HEK293 (cell line): ENCODE measurements at regions not wholly inside any gene's neighbourhood (a gene's known extent, or its start where the extent isn't known, plus 50 kb on each side); places are given as distances from the start of the nearest gene placed in this dataset.

Experiments used
- SCRT2 ChIP-seq: fragments of 450-650 bp; formaldehyde crosslinking; IDR thresholded peaks from 2 replicates; pipeline ENCODE4 v1.5.1; 2016; ENCODE audit warnings: missing biosample characterization, missing genetic modification characterization
- ZNF10 ChIP-seq: fragments of 450-650 bp; formaldehyde crosslinking; IDR thresholded peaks from 2 replicates; pipeline ENCODE4 v1.5.1; 2017; ENCODE audit warnings: missing biosample characterization, missing genetic modification characterization
- ZNF121 ChIP-seq: fragments of 450-650 bp; formaldehyde crosslinking; IDR thresholded peaks from 2 replicates; pipeline ENCODE4 v1.5.1; 2016; ENCODE audit warnings: missing biosample characterization, missing genetic modification characterization
- ZNF169 ChIP-seq: fragments of 450-650 bp; formaldehyde crosslinking; IDR thresholded peaks from 2 replicates; pipeline ENCODE4 v1.5.1; 2016; ENCODE audit warnings: missing biosample characterization, missing genetic modification characterization
- ZNF274 ChIP-seq, 2 experiments: fragments of 200-500 bp in 1 of 2; fragments of 450-650 bp in 1 of 2; sonication (Bioruptor generic) in 1 of 2; formaldehyde crosslinking in 1 of 2; IDR thresholded peaks; 2 replicates each; pipeline versions ENCODE4 v1.5.1 to v1.6.1; 2014 to 2016; ENCODE audit warnings: borderline replicate concordance in 1 of 2, inconsistent platforms in 1 of 2, low read length in 1 of 2, missing biosample characterization in 1 of 2, missing genetic modification characterization in 1 of 2
- ZNF354C ChIP-seq: fragments of 450-650 bp; formaldehyde crosslinking; IDR thresholded peaks from 2 replicates; pipeline ENCODE4 v1.5.1; 2016; ENCODE audit warnings: missing biosample characterization, missing genetic modification characterization, low read depth, borderline replicate concordance
- TF ChIP-seq, protein P1 (sequence below): fragments of 450-650 bp; formaldehyde crosslinking; IDR thresholded peaks from 2 replicates; pipeline ENCODE4 v1.5.1; 2016; ENCODE audit warnings: missing biosample characterization, missing genetic modification characterization
- TF ChIP-seq, protein P2 (sequence below): fragments of 450-650 bp; formaldehyde crosslinking; IDR thresholded peaks from 2 replicates; pipeline ENCODE4 v1.5.1; 2016; ENCODE audit warnings: missing biosample characterization, missing genetic modification characterization
- TF ChIP-seq, protein P3 (sequence below): fragments of 450-650 bp; formaldehyde crosslinking; IDR thresholded peaks from 2 replicates; pipeline ENCODE4 v1.5.1; 2017; ENCODE audit warnings: missing biosample characterization, missing genetic modification characterization
- TF ChIP-seq, protein P4 (sequence below): fragments of 450-650 bp; formaldehyde crosslinking; IDR thresholded peaks from 2 replicates; pipeline ENCODE4 v1.5.1; 2016; ENCODE audit warnings: missing biosample characterization, missing genetic modification characterization, borderline replicate concordance
- TF ChIP-seq, protein P5 (sequence below): fragments of 450-650 bp; formaldehyde crosslinking; IDR thresholded peaks from 2 replicates; pipeline ENCODE4 v1.5.1; 2017; ENCODE audit warnings: missing biosample characterization, mild to moderate bottlenecking, missing genetic modification characterization, moderate library complexity
- TF ChIP-seq, protein P6 (sequence below): fragments of 450-650 bp; formaldehyde crosslinking; optimal IDR thresholded peaks from 2 replicates; pipeline ENCODE3; 2016; ENCODE audit warnings: missing biosample characterization, mild to moderate bottlenecking, missing genetic modification characterization

DNA sequence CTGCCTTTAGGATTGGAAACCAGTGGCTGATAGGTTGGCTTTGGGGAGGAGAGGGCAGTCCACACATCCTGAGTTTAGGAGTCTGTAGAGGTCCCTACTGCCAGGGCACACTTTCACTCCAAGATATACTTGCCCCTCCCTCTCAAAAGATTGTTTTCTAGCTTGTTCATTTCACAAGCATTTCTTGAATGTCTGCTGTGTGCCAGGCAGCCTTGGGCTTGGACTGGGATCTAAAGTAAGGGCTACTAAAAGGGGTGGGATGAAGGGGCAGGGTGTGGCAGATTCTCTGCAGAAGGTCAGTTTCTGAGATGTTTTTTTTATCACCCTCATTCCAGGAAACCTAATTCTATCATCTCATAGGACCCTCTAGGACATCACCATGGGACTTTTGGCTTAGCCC is 272.4 kb downstream of the SKAP2 start:
- TF ChIP-seq ZNF354C (tag by site-specific recombination) = no peak
- no peak for TF ChIP-seq ZNF121
- TF ChIP-seq, protein P1, sequence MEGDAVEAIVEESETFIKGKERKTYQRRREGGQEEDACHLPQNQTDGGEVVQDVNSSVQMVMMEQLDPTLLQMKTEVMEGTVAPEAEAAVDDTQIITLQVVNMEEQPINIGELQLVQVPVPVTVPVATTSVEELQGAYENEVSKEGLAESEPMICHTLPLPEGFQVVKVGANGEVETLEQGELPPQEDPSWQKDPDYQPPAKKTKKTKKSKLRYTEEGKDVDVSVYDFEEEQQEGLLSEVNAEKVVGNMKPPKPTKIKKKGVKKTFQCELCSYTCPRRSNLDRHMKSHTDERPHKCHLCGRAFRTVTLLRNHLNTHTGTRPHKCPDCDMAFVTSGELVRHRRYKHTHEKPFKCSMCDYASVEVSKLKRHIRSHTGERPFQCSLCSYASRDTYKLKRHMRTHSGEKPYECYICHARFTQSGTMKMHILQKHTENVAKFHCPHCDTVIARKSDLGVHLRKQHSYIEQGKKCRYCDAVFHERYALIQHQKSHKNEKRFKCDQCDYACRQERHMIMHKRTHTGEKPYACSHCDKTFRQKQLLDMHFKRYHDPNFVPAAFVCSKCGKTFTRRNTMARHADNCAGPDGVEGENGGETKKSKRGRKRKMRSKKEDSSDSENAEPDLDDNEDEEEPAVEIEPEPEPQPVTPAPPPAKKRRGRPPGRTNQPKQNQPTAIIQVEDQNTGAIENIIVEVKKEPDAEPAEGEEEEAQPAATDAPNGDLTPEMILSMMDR (tag by site-specific recombination) = no peak
- TF ChIP-seq, protein P2, sequence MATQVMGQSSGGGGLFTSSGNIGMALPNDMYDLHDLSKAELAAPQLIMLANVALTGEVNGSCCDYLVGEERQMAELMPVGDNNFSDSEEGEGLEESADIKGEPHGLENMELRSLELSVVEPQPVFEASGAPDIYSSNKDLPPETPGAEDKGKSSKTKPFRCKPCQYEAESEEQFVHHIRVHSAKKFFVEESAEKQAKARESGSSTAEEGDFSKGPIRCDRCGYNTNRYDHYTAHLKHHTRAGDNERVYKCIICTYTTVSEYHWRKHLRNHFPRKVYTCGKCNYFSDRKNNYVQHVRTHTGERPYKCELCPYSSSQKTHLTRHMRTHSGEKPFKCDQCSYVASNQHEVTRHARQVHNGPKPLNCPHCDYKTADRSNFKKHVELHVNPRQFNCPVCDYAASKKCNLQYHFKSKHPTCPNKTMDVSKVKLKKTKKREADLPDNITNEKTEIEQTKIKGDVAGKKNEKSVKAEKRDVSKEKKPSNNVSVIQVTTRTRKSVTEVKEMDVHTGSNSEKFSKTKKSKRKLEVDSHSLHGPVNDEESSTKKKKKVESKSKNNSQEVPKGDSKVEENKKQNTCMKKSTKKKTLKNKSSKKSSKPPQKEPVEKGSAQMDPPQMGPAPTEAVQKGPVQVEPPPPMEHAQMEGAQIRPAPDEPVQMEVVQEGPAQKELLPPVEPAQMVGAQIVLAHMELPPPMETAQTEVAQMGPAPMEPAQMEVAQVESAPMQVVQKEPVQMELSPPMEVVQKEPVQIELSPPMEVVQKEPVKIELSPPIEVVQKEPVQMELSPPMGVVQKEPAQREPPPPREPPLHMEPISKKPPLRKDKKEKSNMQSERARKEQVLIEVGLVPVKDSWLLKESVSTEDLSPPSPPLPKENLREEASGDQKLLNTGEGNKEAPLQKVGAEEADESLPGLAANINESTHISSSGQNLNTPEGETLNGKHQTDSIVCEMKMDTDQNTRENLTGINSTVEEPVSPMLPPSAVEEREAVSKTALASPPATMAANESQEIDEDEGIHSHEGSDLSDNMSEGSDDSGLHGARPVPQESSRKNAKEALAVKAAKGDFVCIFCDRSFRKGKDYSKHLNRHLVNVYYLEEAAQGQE (tag by site-specific recombination) = no peak
- no peak for TF ChIP-seq ZNF274 (IDR thresholded peaks at IDR 0.05; ENCODE audit: low read length)
- no peak for TF ChIP-seq ZNF274 (tag by site-specific recombination; IDR thresholded peaks at IDR 0.05; ENCODE audit: borderline replicate concordance)
- no peak for TF ChIP-seq ZNF169 (tag by site-specific recombination)
- TF ChIP-seq, protein P3, sequence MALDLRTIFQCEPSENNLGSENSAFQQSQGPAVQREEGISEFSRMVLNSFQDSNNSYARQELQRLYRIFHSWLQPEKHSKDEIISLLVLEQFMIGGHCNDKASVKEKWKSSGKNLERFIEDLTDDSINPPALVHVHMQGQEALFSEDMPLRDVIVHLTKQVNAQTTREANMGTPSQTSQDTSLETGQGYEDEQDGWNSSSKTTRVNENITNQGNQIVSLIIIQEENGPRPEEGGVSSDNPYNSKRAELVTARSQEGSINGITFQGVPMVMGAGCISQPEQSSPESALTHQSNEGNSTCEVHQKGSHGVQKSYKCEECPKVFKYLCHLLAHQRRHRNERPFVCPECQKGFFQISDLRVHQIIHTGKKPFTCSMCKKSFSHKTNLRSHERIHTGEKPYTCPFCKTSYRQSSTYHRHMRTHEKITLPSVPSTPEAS = no peak
- no peak for TF ChIP-seq SCRT2 (tag by site-specific recombination)
- TF ChIP-seq, protein P4, sequence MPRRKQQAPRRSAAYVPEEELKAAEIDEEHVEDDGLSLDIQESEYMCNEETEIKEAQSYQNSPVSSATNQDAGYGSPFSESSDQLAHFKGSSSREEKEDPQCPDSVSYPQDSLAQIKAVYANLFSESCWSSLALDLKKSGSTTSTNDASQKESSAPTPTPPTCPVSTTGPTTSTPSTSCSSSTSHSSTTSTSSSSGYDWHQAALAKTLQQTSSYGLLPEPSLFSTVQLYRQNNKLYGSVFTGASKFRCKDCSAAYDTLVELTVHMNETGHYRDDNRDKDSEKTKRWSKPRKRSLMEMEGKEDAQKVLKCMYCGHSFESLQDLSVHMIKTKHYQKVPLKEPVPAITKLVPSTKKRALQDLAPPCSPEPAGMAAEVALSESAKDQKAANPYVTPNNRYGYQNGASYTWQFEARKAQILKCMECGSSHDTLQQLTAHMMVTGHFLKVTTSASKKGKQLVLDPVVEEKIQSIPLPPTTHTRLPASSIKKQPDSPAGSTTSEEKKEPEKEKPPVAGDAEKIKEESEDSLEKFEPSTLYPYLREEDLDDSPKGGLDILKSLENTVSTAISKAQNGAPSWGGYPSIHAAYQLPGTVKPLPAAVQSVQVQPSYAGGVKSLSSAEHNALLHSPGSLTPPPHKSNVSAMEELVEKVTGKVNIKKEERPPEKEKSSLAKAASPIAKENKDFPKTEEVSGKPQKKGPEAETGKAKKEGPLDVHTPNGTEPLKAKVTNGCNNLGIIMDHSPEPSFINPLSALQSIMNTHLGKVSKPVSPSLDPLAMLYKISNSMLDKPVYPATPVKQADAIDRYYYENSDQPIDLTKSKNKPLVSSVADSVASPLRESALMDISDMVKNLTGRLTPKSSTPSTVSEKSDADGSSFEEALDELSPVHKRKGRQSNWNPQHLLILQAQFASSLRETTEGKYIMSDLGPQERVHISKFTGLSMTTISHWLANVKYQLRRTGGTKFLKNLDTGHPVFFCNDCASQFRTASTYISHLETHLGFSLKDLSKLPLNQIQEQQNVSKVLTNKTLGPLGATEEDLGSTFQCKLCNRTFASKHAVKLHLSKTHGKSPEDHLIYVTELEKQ = no peak
- TF ChIP-seq, protein P5, sequence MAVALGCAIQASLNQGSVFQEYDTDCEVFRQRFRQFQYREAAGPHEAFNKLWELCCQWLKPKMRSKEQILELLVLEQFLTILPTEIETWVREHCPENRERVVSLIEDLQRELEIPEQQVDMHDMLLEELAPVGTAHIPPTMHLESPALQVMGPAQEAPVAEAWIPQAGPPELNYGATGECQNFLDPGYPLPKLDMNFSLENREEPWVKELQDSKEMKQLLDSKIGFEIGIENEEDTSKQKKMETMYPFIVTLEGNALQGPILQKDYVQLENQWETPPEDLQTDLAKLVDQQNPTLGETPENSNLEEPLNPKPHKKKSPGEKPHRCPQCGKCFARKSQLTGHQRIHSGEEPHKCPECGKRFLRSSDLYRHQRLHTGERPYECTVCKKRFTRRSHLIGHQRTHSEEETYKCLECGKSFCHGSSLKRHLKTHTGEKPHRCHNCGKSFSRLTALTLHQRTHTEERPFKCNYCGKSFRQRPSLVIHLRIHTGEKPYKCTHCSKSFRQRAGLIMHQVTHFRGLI (tag by site-specific recombination) = no peak
- TF ChIP-seq, protein P6, sequence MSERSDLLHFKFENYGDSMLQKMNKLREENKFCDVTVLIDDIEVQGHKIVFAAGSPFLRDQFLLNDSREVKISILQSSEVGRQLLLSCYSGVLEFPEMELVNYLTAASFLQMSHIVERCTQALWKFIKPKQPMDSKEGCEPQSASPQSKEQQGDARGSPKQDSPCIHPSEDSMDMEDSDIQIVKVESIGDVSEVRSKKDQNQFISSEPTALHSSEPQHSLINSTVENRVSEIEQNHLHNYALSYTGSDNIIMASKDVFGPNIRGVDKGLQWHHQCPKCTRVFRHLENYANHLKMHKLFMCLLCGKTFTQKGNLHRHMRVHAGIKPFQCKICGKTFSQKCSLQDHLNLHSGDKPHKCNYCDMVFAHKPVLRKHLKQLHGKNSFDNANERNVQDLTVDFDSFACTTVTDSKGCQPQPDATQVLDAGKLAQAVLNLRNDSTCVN (tag by site-specific recombination) = no peak
- no peak for TF ChIP-seq ZNF10 (tag by site-specific recombination)
